Anterior cingulate cortex (tissue), 58 donors: ENCODE measurements at regions not wholly inside any gene's neighbourhood (a gene's known extent, or its start where the extent isn't known, plus 50 kb on each side); places are given as distances from the start of the nearest gene placed in this dataset.

Experiments
- DNase-seq, 58 donors: peaks; one replicate each; lab custom pipeline; 2025; lab: John Stamatoyannopoulos, UW

GRCh38 chr15:69648212-69648611 lies 195.6 kb downstream of the RPLP1 start:
- DNase-seq = peak in 3 of 58 donors; percentile 5 to 15 (median 9)

- DNase-seq = no peak
Observed at GRCh38 chr15:69648775-69649735, 196.4 kb downstream of the RPLP1 start.

- DNase-seq = no peak
Observed at GRCh38 chr15:69652293-69652692, 199.7 kb downstream of the RPLP1 start.

GRCh38 chr15:69652751-69653305 lies 200.2 kb downstream of the RPLP1 start:
- no peak for DNase-seq

GRCh38 chr15:69653306-69653705 lies 200.7 kb downstream of the RPLP1 start:
- no peak for DNase-seq

- no peak for DNase-seq
Observed at GRCh38 chr15:69653846-69654245, 201.2 kb downstream of the RPLP1 start.

GRCh38 chr15:69656271-69657030 lies 203.8 kb downstream of the RPLP1 start:
- no peak for DNase-seq

GRCh38 chr15:69657626-69658025 lies 205.0 kb downstream of the RPLP1 start:
- DNase-seq = no peak

- no peak for DNase-seq
Observed at GRCh38 chr15:69658411-69658945, 205.9 kb downstream of the RPLP1 start.

- no peak for DNase-seq
Observed at GRCh38 chr15:69659454-69660050, 206.9 kb downstream of the RPLP1 start.

- DNase-seq = no peak
Observed at GRCh38 chr15:69660114-69660513, 207.5 kb downstream of the RPLP1 start.

- DNase-seq = no peak
Observed at GRCh38 chr15:69660658-69661405, 208.2 kb downstream of the RPLP1 start.

- DNase-seq = no peak
Observed at GRCh38 chr15:69661446-69661845, 208.8 kb downstream of the RPLP1 start.

- DNase-seq = no peak
Observed at GRCh38 chr15:69661871-69662644, 209.4 kb downstream of the RPLP1 start.

GRCh38 chr15:69662645-69663000 lies 210.0 kb downstream of the RPLP1 start:
- DNase-seq = no peak

- no peak for DNase-seq
Observed at GRCh38 chr15:69663441-69663840, 210.8 kb downstream of the RPLP1 start.

GRCh38 chr15:69663982-69664381 lies 211.4 kb downstream of the RPLP1 start:
- DNase-seq = no peak

GRCh38 chr15:69664572-69665571 lies 212.3 kb downstream of the RPLP1 start:
- peak in 30 of 58 donors; percentile 6 to 60 (median 32) for DNase-seq
